Right ventricle myocardium inferior (tissue), 1 donor: ENCODE measurements at regions not wholly inside any gene's neighbourhood (a gene's known extent, or its start where the extent isn't known, plus 50 kb on each side); places are given as distances from the start of the nearest gene placed in this dataset.

ENCODE experiments used
- ATAC-seq: fragments of 200-7000 bp; cut with Tn5 transposase; one replicate; pipeline ENCODE4 v1.9.1; 2020; ENCODE audit warnings: mild to moderate bottlenecking, moderate library complexity
- DNase-seq: peaks from one replicate; pipeline ENCODE4 v3.0.0; 2021; ENCODE audit errors: missing footprints
- intact Hi-C: fragments of 100-400 bp; cut with DNase I; formaldehyde crosslinking; loops from one replicate; pipeline ENCODE4 v1.11.0; 2022
- donor health status: DM: no; HTN: yes; CAD: no; lungs with severe emphysema.

DNA sequence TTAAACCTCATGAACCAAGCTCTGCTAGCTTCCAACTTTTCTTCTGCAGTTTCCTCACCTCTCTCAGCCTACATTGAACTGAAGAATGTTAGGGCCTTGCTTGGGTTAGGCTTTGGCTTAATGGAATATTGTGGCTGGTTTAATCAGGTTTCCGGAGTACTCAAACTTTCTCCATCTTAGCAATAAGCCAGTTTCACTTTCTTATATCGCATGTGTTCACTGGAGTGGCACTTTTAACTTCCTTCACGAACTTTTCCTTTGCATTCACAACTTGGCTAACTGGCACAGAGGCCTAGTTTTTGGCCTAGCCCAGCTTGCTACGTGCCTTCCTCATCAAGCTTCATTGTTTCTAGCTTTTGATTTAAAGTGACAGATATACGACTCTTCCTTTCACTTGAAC lies 81.0 kb upstream of the MAST4 start:
- ATAC-seq: no peak
- intact Hi-C loops: no loop called here
- no peak for DNase-seq

DNA sequence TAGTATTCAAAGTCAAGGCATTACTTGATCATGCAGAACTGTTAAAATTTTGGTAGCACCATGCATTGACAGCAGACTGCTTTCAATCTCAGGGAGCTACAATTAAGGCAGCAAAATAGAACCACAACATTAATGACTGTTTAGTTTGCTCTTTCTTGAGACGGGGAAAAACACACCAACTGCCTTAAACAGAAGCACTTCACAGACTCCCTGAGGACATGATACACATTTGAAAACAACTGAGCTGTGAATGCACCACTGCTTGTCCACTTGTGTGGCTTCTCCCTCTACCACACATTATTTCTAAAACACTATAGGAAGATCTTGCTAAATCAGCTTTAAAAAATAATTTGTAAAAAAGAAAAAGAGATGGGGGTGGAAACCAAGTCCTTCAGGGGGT lies 79.6 kb upstream of the MAST4 start:
- intact Hi-C loops: no loop called here
- DNase-seq (no peak), ATAC-seq (no peak)

DNA sequence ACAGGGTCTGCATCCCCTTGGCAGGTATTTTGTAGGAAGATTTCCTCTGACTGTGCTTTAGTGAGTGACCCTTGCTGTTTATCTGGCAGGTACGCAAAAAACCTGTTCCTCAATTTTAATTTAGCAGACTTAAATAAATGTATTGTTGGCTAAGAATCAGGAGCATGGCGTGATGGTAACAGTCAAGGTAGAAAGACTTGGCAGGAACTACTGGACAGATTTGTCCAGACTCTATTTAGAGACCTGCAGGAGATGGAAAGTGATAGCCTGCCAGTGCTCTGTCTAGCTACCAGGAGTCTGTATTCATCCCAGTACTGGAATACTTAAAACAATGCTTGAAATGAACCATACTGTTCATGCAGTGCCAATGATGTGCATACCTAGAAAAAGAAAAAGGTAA lies 78.8 kb upstream of the MAST4 start:
- no peak for ATAC-seq
- intact Hi-C loops: no loop called here
- no peak for DNase-seq

DNA sequence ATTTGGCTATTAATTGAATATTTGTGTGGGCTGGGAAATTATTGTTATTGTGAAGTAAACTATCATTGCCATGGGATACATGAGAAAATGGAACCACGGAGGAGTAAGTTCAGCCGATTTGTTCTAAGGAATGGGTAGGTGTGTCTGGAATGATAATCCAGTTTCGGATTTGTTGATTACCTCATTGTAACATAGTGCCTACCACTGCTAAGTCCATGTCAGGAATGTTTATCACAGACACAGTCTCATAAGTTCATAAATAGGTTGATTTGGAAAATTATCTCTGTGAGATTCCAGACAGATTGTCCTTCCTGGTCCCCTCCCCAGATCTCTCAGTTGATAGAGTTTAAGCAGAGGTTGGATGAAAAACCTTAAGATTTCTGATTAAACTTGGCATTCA lies 78.1 kb upstream of the MAST4 start:
- ATAC-seq (no peak), DNase-seq (no peak)
- intact Hi-C loops: no loop called here

DNA sequence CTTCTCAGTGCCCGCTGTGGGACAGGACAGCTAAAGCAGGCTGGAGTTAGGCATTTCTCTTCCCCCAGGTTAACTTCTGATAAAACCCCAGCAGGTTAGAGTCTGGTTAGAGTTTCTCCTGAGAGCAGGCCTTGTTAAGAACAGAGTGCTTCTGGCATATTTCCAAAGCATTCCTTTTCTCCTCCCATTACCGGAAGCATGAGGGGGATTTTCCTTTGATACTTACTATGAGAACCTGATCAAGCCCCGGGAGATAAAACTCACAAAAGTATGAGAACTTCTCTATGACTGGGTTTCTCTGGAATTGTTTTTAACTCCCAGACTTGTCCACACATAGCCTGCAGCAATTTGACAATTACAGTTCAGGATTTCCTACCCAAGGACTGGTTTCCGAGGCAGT lies 77.4 kb upstream of the MAST4 start:
- intact Hi-C loops: no loop called here
- DNase-seq (no peak), ATAC-seq (no peak)

DNA sequence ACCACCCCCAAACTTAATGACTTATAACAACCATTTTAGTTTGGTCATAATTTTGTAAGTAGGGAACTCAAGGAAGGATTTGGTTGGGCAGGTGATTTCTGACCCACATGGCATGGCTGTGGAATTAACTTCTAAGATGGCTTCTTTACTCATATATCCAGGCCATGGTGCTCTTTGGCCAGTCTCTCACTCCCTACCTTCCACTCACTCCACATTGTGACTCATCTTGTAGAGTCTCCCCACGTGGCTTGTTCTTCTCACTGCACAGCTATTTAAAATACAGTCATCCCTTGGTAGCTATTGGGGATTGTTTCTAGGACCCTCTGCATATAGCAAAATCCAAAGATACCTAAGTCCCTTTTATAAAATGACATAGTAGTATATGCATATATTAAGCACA lies 76.6 kb upstream of the MAST4 start:
- intact Hi-C loops: no loop called here
- DNase-seq: no peak
- no peak for ATAC-seq

DNA sequence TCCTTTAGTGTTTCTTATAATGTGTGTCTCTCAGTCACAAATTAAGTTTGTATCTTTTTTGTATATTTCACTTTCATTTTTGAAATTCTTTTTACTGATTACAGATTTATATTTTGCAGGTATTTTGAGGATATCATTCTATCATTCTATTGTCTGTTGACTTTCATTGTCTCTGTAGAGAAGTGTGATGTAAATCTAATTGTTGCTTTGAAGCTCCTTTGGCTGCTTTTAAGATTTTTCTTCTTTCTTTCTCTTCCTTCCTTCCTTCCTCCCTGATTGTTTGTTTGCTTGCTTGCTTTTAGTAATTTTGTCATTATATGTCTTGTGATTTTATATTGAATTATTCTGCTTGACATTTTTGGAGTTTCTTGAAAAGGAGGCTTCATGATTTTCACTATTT lies 75.3 kb upstream of the MAST4 start:
- DNase-seq (no peak), ATAC-seq (no peak)
- intact Hi-C loops: no loop called here

DNA sequence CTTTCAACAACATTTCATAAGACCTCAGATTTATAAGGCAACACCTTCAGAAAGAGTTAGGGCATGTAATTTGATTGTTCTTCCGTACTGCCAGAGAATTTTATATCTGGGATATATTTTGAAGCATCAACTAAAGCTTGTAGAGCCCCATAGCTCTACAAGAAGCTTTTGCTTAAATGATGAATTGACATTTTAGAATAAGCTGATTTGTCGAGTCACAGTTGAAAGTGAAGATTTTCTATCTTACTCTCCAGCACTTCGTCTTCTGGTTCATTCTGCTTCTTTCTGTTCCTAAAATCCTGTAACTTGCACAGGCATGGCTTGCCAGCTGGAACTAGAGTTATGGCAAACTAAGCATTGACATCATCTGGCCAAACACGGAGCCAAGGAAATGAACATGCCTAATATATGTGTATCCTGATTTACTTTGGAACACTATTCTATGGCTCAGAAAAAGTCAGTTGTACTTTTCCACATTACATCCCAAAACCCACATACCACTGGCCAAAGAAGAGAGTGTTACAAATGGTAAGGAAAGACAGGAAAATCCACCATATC lies 68.6 kb upstream of the MAST4 start:
- DNase-seq: no peak
- no peak for ATAC-seq
- intact Hi-C loops: no loop called here

DNA sequence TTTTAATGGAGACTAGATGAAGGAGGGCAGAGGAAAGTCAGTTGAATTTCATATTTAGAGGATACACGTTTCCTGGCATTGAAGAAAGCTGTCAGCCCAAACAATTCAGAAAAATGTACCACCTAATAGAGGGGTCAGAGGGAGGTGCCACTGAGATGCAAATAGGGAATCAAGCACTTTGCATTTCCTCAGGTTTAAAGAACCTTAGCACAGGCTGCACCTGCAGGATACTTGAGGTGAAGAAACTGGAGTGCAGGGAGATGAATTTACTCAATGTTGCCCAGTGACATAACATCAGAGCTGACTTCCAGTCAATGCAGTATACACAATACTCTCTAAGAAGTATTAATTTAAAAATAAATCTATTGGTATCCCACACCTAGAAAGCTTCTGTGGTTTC lies 67.0 kb upstream of the MAST4 start:
- DNase-seq (no peak), ATAC-seq (no peak)
- intact Hi-C loops: no loop called here

DNA sequence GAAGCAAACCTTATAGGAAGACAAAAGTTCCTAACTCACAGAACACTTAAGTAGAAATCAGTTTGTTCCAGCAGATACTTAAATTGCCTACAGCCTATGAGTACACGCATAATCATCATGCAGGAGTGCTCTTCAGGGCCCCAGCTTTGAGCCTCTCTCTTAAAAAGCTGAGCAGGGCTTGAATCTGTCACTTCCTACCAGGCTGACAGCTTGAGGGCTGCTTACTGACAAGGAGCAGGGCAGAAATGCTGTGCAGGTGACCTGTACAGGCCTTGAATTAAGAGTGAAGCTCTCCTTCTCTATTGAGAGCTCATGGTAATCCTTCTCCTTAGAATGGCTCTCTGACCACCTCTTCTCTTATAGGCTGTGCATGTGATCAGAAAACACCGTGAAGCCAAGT lies 66.5 kb upstream of the MAST4 start:
- no peak for ATAC-seq
- intact Hi-C loops: no loop called here
- DNase-seq: no peak

DNA sequence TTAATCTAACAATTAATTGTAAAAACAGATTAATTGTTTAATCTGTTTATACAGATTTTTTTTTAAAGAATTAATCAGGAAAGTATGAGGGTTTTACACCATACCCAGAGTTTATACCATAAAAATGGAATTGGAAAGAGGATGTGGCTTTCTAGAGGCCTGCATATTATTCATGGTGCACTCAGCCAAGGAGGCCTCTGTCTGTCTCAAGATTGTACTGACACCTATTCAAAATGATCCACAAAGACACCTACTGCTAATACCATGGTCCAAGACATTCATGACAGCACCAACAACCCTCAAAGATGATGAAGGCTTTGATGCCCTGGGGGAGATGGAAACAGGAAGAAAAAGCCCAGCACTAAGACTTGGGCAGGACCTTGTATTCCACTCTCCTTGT lies 58.1 kb upstream of the MAST4 start:
- ATAC-seq (no peak), DNase-seq (no peak)
- intact Hi-C loops: no loop called here

DNA sequence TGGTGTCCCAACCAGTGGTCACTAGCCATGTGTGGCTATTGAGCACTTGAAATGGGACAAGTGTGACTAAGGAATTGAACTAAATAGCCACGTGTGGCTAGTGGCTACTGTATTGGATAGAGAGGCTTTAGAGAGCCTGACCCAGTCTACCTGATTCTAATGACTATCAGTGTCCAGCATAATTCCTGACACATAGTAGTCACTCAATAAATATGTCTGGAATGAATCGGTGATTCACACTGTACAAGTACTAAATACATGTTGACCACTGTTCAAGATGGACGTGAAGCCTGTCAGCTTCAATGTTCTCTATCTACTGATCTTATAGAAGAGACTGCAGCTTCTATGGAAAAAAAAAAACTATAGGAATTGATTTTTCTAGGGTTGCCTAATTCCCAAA lies 57.7 kb upstream of the MAST4 start:
- ATAC-seq: no peak
- intact Hi-C loops: no loop called here
- DNase-seq: no peak

DNA sequence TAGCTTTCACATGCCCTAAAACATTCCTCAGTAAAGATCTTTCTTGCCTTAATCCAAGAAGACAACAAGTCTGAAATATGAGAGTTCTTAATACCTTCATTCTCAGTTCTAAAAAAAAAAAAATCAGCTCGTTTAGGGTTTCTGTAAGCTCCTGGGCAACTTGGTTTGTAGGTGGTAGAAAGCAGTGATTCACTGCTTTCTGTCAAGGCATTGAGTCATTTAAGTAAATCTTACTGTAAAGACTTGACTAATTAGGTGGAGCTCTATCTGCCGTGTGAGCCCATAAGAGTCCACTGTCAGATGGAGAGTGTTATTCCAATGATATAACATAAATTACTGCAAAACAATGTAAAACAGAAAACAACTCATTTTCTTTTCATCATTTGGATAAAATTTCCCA lies 56.1 kb upstream of the MAST4 start:
- intact Hi-C loops: no loop called here
- DNase-seq (no peak), ATAC-seq (no peak)

DNA sequence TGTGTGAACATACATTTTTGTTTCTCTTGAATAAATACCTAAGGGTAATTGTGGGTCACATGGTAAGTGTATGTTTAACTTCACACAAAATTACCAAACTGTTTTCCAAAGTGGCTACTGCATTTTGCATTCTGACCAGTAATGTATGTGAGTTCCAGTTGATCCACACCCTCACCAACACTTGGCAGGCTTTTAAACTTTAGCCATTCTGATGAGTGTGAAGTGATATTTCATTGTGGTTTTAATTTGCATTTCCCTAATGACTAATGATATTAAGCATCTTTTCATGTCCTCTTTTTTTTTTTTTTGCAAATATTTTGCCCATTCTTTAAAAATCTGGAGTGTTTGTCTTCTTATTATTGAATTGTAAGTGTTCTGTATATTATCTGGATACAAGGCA lies 53.5 kb upstream of the MAST4 start:
- DNase-seq: no peak
- ATAC-seq: no peak
- intact Hi-C loops: no loop called here
